ENCODE measurements at regions not wholly inside any gene's neighbourhood (a gene's known extent, or its start where the extent isn't known, plus 50 kb on each side); places are given as distances from the start of the nearest gene placed in this dataset.

DNA sequence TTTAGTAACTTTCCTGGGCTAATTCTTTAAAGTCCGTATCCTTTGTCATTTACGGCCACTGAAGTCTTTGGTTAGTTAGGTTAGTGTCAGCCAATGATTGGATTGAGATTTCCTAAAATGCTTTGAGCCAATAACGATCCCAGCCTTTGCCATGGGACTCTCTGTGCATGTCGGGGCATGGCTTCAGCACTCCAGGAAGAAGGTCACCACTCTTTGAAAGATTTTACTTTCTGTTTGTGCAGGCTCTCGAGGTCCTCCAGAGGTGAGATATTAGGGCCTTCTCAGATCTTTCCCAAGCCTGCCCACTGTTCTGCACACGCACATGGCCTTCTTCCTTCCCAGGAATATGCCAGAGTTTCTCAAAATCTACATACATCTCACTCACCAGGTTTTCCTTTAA lies 153.7 kb upstream of the ARGLU1 start:
- TF ChIP-seq, protein P1, sequence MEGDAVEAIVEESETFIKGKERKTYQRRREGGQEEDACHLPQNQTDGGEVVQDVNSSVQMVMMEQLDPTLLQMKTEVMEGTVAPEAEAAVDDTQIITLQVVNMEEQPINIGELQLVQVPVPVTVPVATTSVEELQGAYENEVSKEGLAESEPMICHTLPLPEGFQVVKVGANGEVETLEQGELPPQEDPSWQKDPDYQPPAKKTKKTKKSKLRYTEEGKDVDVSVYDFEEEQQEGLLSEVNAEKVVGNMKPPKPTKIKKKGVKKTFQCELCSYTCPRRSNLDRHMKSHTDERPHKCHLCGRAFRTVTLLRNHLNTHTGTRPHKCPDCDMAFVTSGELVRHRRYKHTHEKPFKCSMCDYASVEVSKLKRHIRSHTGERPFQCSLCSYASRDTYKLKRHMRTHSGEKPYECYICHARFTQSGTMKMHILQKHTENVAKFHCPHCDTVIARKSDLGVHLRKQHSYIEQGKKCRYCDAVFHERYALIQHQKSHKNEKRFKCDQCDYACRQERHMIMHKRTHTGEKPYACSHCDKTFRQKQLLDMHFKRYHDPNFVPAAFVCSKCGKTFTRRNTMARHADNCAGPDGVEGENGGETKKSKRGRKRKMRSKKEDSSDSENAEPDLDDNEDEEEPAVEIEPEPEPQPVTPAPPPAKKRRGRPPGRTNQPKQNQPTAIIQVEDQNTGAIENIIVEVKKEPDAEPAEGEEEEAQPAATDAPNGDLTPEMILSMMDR (tag by site-specific recombination; IDR thresholded peaks at IDR 0.05): no peak
- TF ChIP-seq ZNF133 (tag by site-specific recombination; IDR thresholded peaks at IDR 0.05) (no peak), ZNF2 (tag by site-specific recombination; IDR thresholded peaks at IDR 0.05) (no peak), ZNF140 (tag by site-specific recombination; IDR thresholded peaks at IDR 0.05) (no peak), ZNF561 (tag by site-specific recombination; IDR thresholded peaks at IDR 0.05; ENCODE audit: borderline replicate concordance) (no peak), ZNF792 (tag by site-specific recombination; IDR thresholded peaks at IDR 0.05) (no peak), SP7 (tag by site-specific recombination; IDR thresholded peaks at IDR 0.05) (no peak)
- TF ChIP-seq, protein P2, sequence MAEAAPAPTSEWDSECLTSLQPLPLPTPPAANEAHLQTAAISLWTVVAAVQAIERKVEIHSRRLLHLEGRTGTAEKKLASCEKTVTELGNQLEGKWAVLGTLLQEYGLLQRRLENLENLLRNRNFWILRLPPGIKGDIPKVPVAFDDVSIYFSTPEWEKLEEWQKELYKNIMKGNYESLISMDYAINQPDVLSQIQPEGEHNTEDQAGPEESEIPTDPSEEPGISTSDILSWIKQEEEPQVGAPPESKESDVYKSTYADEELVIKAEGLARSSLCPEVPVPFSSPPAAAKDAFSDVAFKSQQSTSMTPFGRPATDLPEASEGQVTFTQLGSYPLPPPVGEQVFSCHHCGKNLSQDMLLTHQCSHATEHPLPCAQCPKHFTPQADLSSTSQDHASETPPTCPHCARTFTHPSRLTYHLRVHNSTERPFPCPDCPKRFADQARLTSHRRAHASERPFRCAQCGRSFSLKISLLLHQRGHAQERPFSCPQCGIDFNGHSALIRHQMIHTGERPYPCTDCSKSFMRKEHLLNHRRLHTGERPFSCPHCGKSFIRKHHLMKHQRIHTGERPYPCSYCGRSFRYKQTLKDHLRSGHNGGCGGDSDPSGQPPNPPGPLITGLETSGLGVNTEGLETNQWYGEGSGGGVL (tag by site-specific recombination; IDR thresholded peaks at IDR 0.05): no peak
- TF ChIP-seq, protein P3, sequence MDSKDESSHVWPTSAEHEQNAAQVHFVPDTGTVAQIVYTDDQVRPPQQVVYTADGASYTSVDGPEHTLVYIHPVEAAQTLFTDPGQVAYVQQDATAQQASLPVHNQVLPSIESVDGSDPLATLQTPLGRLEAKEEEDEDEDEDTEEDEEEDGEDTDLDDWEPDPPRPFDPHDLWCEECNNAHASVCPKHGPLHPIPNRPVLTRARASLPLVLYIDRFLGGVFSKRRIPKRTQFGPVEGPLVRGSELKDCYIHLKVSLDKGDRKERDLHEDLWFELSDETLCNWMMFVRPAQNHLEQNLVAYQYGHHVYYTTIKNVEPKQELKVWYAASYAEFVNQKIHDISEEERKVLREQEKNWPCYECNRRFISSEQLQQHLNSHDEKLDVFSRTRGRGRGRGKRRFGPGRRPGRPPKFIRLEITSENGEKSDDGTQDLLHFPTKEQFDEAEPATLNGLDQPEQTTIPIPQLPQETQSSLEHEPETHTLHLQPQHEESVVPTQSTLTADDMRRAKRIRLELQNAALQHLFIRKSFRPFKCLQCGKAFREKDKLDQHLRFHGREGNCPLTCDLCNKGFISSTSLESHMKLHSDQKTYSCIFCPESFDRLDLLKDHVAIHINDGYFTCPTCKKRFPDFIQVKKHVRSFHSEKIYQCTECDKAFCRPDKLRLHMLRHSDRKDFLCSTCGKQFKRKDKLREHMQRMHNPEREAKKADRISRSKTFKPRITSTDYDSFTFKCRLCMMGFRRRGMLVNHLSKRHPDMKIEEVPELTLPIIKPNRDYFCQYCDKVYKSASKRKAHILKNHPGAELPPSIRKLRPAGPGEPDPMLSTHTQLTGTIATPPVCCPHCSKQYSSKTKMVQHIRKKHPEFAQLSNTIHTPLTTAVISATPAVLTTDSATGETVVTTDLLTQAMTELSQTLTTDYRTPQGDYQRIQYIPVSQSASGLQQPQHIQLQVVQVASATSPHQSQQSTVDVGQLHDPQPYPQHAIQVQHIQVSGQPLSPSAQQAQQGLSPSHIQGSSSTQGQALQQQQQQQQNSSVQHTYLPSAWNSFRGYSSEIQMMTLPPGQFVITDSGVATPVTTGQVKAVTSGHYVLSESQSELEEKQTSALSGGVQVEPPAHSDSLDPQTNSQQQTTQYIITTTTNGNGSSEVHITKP (tag by site-specific recombination; IDR thresholded peaks at IDR 0.05): no peak
